Mesenchymal stem cell (in vitro differentiated cells and primary cell): ENCODE measurements at regions not wholly inside any gene's neighbourhood (a gene's known extent, or its start where the extent isn't known, plus 50 kb on each side); places are given as distances from the start of the nearest gene placed in this dataset.

Experiments used
- DNase-seq: peaks from one replicate; pipeline ENCODE4 v3.0.0-alpha.2; 2013
- H2AFZ ChIP-seq: one replicate; pipeline ENCODE4 v1.6.1; 2013; ENCODE audit warnings: low read depth, mild to moderate bottlenecking, control low read depth, inconsistent platforms, low read length, moderate library complexity
- H2AK5ac ChIP-seq: 2 replicates; pipeline ENCODE4 v1.6.1; 2013; ENCODE audit warnings: low read length, moderate library complexity, mild to moderate bottlenecking, inconsistent platforms; ENCODE audit not compliant: severe bottlenecking
- H2BK120ac ChIP-seq: one replicate; pipeline ENCODE4 v1.6.1; 2013; ENCODE audit warnings: low read depth, mild to moderate bottlenecking, inconsistent platforms, low read length, moderate library complexity
- H2BK12ac ChIP-seq, 2 experiments: one replicate each; pipeline ENCODE4 v1.6.1; 2013; ENCODE audit warnings: inconsistent platforms in 2 of 2, low read length in 2 of 2, mild to moderate bottlenecking in 2 of 2, moderate library complexity in 2 of 2, control low read depth in 1 of 2
- H2BK15ac ChIP-seq: one replicate; pipeline ENCODE4 v1.6.1; 2013; ENCODE audit warnings: mild to moderate bottlenecking, low read depth, inconsistent platforms; ENCODE audit not compliant: poor library complexity, severe bottlenecking
- H2BK5ac ChIP-seq: 2 replicates; pipeline ENCODE4 v1.6.1; 2013; ENCODE audit warnings: low read depth, mild to moderate bottlenecking, low read length, control low read depth, inconsistent platforms; ENCODE audit not compliant: poor library complexity, severe bottlenecking
- H3K14ac ChIP-seq, 2 experiments: one replicate each; pipeline ENCODE4 v1.6.1; 2013; ENCODE audit warnings: inconsistent platforms in 2 of 2, low read length in 2 of 2, control low read depth in 1 of 2, mild to moderate bottlenecking in 1 of 2, moderate library complexity in 1 of 2
- H3K18ac ChIP-seq, 2 experiments: one replicate each; pipeline ENCODE4 v1.6.1; 2013; ENCODE audit warnings: inconsistent platforms in 2 of 2, low read length in 2 of 2, control low read depth in 1 of 2, low read depth in 1 of 2, mild to moderate bottlenecking in 1 of 2
- H3K23ac ChIP-seq, 2 experiments: one replicate each; pipeline ENCODE4 v1.6.1; 2013; ENCODE audit warnings: inconsistent platforms in 2 of 2, low read length in 2 of 2, mild to moderate bottlenecking in 2 of 2, moderate library complexity in 2 of 2, control low read depth in 1 of 2
- H3K27ac ChIP-seq: 2 replicates; pipeline ENCODE4 v1.5.1; 2013; ENCODE audit warnings: mild to moderate bottlenecking, moderate library complexity, low read length, control low read depth, inconsistent platforms; ENCODE audit not compliant: poor library complexity, severe bottlenecking
- H3K27me3 ChIP-seq, 2 experiments: 2 replicates each; pipeline versions ENCODE4 v1.6.1 to v1.7.0; 2013; ENCODE audit warnings: low read length in 2 of 2, mild to moderate bottlenecking in 2 of 2, moderate library complexity in 2 of 2, control low read depth in 1 of 2, inconsistent platforms in 1 of 2; ENCODE audit not compliant: control insufficient read depth in 1 of 2, insufficient read depth in 1 of 2
- H3K36me3 ChIP-seq, 2 experiments: 2 replicates each; pipeline versions ENCODE4 v1.6.1 to v1.7.0; 2013; ENCODE audit warnings: low read length in 2 of 2, control low read depth in 1 of 2, inconsistent platforms in 1 of 2, low read depth in 1 of 2, mild to moderate bottlenecking in 1 of 2; ENCODE audit not compliant: insufficient read depth in 2 of 2, control insufficient read depth in 1 of 2
- H3K4ac ChIP-seq, 2 experiments: one replicate each; pipeline ENCODE4 v1.6.1; 2013; ENCODE audit warnings: inconsistent platforms in 2 of 2, low read length in 2 of 2, mild to moderate bottlenecking in 2 of 2, moderate library complexity in 2 of 2, control low read depth in 1 of 2, low read depth in 1 of 2
- H3K4me1 ChIP-seq: 2 replicates; pipeline ENCODE4 v1.6.1; 2013; ENCODE audit warnings: low read depth, low read length, control low read depth; ENCODE audit not compliant: control insufficient read depth, insufficient read depth
- H3K4me2 ChIP-seq: 2 replicates; pipeline ENCODE4 v1.6.1; 2013; ENCODE audit warnings: low read length, mild to moderate bottlenecking, inconsistent platforms; ENCODE audit not compliant: poor library complexity, severe bottlenecking
- H3K4me3 ChIP-seq, 2 experiments: 2 replicates each; pipeline versions ENCODE4 v1.5.1 to v1.7.0; 2013; ENCODE audit warnings: low read length in 2 of 2, mild to moderate bottlenecking in 2 of 2, control low read depth in 1 of 2, low read depth in 1 of 2; ENCODE audit not compliant: insufficient read depth in 1 of 2
- H3K79me1 ChIP-seq: replicated peaks from 2 replicates; pipeline ENCODE4 v1.6.1; 2013; ENCODE audit warnings: mild to moderate bottlenecking, control low read depth, low read length, inconsistent platforms; ENCODE audit not compliant: poor library complexity, severe bottlenecking
- H3K9ac ChIP-seq: 2 replicates; pipeline ENCODE4 v1.7.0; 2013; ENCODE audit warnings: mild to moderate bottlenecking, low read length, moderate library complexity
- H3K9me3 ChIP-seq: 2 replicates; pipeline ENCODE4 v1.7.0; 2013; ENCODE audit warnings: mild to moderate bottlenecking, low read length; ENCODE audit not compliant: control insufficient read depth
- H4K8ac ChIP-seq: one replicate; pipeline ENCODE4 v1.6.1; 2013; ENCODE audit warnings: inconsistent platforms, mild to moderate bottlenecking, low read length, moderate library complexity
- H4K91ac ChIP-seq: one replicate; pipeline ENCODE4 v1.6.1; 2013; ENCODE audit warnings: mild to moderate bottlenecking, low read length, inconsistent platforms
- WGBS: methylation state at CpG from one replicate; pipeline ENCODE4 v1.1.7; 2013; ENCODE audit warnings: mixed read lengths; 5-methylcytosine and 5-hydroxymethylcytosine counted together

- DNase-seq, result no peak
- no peaks in the 10 kb centered on the region for H3K79me1 ChIP-seq
- no peak overlapping the region for H2BK5ac ChIP-seq
- no peak overlapping the region for H3K4me3 ChIP-seq
- no peak overlapping the region for H2BK12ac ChIP-seq
- H3K9me3 ChIP-seq, result peaks cover 4% of the 10 kb centered on the region
- H3K27ac ChIP-seq, result no peak overlapping the region
- no peak overlapping the region for H3K9ac ChIP-seq
- no peaks in the 10 kb centered on the region for H3K27me3 ChIP-seq
- H3K14ac ChIP-seq, result no peak overlapping the region
- no peak overlapping the region for H3K18ac ChIP-seq
- WGBS, result 100% methylated on average over 1 of the region's 2 CpGs
- H2AK5ac ChIP-seq, result no peak overlapping the region
- H3K4me2 ChIP-seq, result no peak overlapping the region
- H4K91ac ChIP-seq, result no peak overlapping the region
- H2AFZ ChIP-seq, result no peak overlapping the region
- no peak overlapping the region for H3K23ac ChIP-seq
- no peak overlapping the region for H2BK15ac ChIP-seq
- no peaks in the 10 kb centered on the region for H3K4me1 ChIP-seq
- H2BK120ac ChIP-seq, result no peak overlapping the region
- no peak overlapping the region for H4K8ac ChIP-seq
- no peak overlapping the region for H3K4ac ChIP-seq
- H3K36me3 ChIP-seq, result no peaks in the 10 kb centered on the region
Measured at GRCh38 chr4:124874172-124874450, 161.6 kb upstream of the ANKRD50 start.

- 100% methylated on average over 1 of the region's 2 CpGs for WGBS
- Histone ChIP-seq H3K4me1 (no peaks in the 10 kb centered on the region), H2BK120ac (no peak overlapping the region), H3K27ac (no peak overlapping the region), H3K4me3 (no peak overlapping the region), H2BK12ac (no peak overlapping the region), H3K79me1 (no peaks in the 10 kb centered on the region), H3K18ac (no peak overlapping the region), H4K8ac (no peak overlapping the region), H3K4me2 (no peak overlapping the region), H3K23ac (no peak overlapping the region), H3K36me3 (no peaks in the 10 kb centered on the region), H2AK5ac (no peak overlapping the region), H2BK15ac (no peak overlapping the region), H3K9me3 (peaks cover 4% of the 10 kb centered on the region), H4K91ac (no peak overlapping the region), H3K27me3 (no peaks in the 10 kb centered on the region), H2AFZ (no peak overlapping the region), H3K9ac (no peak overlapping the region), H3K14ac (no peak overlapping the region), H3K4ac (no peak overlapping the region), H2BK5ac (no peak overlapping the region)
- DNase-seq, result no peak
Measured at GRCh38 chr4:124873361-124874171, 161.0 kb upstream of the ANKRD50 start.

- Histone ChIP-seq H2AK5ac (no peak overlapping the region), H2AFZ (no peak overlapping the region), H3K4me2 (no peak overlapping the region), H3K79me1 (no peaks in the 10 kb centered on the region), H2BK5ac (no peak overlapping the region), H3K23ac (no peak overlapping the region), H3K18ac (no peak overlapping the region), H3K14ac (no peak overlapping the region), H3K9ac (no peak overlapping the region), H2BK15ac (no peak overlapping the region), H3K36me3 (no peaks in the 10 kb centered on the region), H4K91ac (no peak overlapping the region), H3K9me3 (peaks cover 4% of the 10 kb centered on the region), H3K4me3 (no peak overlapping the region), H3K4me1 (no peaks in the 10 kb centered on the region), H3K27ac (no peak overlapping the region), H2BK12ac (no peak overlapping the region), H4K8ac (no peak overlapping the region), H3K27me3 (no peaks in the 10 kb centered on the region), H3K4ac (no peak overlapping the region), H2BK120ac (no peak overlapping the region)
- DNase-seq, result no peak
- WGBS, result 90% methylated on average over 2 of the region's 2 CpGs
Measured at GRCh38 chr4:124872659-124873058, 160.1 kb upstream of the ANKRD50 start.

GRCh38 chr4:124869961-124870495, 157.5 kb upstream of the ANKRD50 start:
- no peaks in the 10 kb centered on the region for H3K4me1 ChIP-seq
- no peak overlapping the region for H2BK12ac ChIP-seq
- H3K4me3 ChIP-seq, result no peak overlapping the region
- no peaks in the 10 kb centered on the region for H3K27me3 ChIP-seq
- no peak overlapping the region for H2BK15ac ChIP-seq
- H3K36me3 ChIP-seq, result no peaks in the 10 kb centered on the region
- H3K4ac ChIP-seq, result no peak overlapping the region
- H3K14ac ChIP-seq, result no peak overlapping the region
- no peak overlapping the region for H4K8ac ChIP-seq
- no peak overlapping the region for H3K4me2 ChIP-seq
- no peak overlapping the region for H3K18ac ChIP-seq
- no peak overlapping the region for H4K91ac ChIP-seq
- H2BK5ac ChIP-seq, result no peak overlapping the region
- no peak overlapping the region for H2AFZ ChIP-seq
- no peak overlapping the region for H3K9ac ChIP-seq
- no peaks in the 10 kb centered on the region for H3K79me1 ChIP-seq
- H3K23ac ChIP-seq, result no peak overlapping the region
- H3K27ac ChIP-seq, result no peak overlapping the region
- 91% methylated on average over 5 of the region's 6 CpGs for WGBS
- no peak for DNase-seq
- no peak overlapping the region for H2AK5ac ChIP-seq
- H3K9me3 ChIP-seq, result no peaks in the 10 kb centered on the region
- no peak overlapping the region for H2BK120ac ChIP-seq
